Hepatic stellate cell (primary cell): ENCODE measurements at regions not wholly inside any gene's neighbourhood (a gene's known extent, or its start where the extent isn't known, plus 50 kb on each side); places are given as distances from the start of the nearest gene placed in this dataset.
"Not testable (repeated sequence)": the region's sequence is repeated elsewhere in the genome, so short reads cannot be mapped to it uniquely, and the experiment has no call there.

Source experiments
- DNase-seq: peaks from one replicate; pipeline ENCODE4 v3.0.0; 2011; ENCODE audit warnings: low spot score

DNA sequence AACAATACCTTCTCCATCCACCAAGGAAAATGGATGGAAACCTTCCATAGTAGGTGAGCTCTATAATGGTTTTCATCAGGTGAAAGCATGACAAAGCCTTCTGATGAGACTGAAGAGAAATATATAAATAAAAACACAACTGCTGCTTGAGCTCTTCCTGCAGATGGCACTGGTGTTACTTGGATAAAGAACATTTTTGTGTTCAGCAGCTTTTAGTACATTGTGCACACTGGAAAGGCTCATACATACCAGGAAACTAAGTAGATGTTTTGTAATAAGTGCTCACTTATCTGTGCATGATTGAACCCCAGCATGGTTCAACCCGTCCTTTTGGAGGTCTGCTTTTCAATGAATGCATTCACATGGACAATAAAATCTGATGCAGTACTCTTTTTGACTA lies 357.3 kb upstream of the MIS18BP1 start:
- peak; percentile 4 for DNase-seq

GRCh38 chr14:45587142-45587541 lies 334.1 kb upstream of the MIS18BP1 start:
- DNase-seq = no peak

- DNase-seq = no peak
These were observed 306.6 kb upstream of the MIS18BP1 start for GRCh38 chr14:45559626-45560025.

- DNase-seq = no peak
These were observed 305.2 kb upstream of the MIS18BP1 start for GRCh38 chr14:45558183-45558582.

DNA sequence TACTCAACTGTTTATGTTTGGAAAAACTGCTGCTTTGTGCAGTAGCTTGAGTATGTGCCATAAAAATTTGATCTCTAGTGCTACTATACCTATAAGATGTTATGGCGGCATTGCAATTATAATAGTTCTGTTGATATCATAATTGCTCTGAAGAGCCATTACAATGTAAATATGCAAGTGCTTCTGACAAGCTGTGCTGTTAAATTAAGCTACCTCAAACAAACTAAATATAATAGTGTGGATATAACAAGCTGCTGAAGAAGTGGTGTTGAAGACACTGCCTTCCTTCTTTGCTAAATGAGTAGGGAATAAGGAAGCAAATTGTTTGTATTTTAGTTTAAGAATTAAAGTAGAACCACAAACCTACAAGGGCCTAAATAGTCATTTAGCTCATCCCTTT lies 301.0 kb upstream of the MIS18BP1 start:
- no peak for DNase-seq

DNA sequence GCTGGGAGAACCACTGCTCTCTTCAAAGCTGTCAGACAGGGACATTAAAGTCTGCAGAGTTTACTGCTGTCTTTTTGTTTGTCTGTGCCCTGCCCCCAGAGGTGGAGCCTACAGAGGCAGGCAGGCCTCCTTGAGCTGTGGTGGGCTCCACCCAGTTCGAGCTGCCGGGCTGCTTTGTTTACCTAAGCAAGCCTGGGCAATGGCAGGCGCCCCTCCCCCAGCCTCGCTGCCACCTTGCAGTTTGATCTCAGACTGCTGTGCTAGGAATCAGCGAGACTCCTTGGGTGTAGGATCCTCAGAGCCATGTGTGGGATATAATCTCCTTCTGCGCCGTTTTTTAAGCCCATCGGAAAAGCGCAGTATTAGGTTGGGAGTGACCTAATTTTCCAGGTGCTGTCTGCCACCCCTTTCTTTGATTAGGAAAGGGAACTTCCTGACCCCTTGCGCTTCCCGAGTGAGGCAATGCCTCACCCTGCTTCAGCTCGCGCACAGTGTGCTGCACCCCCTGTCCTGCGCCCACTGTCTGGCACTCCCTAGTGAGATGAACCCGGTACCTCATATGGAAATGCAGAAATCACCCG lies 298.3 kb upstream of the MIS18BP1 start:
- not testable (repeated sequence) for DNase-seq

DNA sequence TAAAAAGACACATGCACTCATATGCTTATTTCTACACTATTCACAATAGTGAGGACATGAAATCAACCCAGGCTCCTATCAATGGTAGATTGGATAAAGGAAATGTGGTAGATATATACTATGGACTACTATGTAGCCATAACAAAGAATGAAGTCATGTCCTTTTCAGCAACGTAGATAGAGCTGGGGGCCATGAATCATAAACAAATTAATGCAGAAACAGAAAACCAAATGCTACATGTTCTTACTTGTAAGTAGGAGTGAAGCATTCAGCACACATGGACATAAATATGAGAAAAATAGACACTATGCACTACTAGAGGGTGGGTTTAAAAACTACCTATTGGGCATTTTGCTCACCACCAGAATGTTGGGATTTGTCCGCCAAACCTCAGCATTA lies 278.0 kb upstream of the MIS18BP1 start:
- no peak for DNase-seq

DNA sequence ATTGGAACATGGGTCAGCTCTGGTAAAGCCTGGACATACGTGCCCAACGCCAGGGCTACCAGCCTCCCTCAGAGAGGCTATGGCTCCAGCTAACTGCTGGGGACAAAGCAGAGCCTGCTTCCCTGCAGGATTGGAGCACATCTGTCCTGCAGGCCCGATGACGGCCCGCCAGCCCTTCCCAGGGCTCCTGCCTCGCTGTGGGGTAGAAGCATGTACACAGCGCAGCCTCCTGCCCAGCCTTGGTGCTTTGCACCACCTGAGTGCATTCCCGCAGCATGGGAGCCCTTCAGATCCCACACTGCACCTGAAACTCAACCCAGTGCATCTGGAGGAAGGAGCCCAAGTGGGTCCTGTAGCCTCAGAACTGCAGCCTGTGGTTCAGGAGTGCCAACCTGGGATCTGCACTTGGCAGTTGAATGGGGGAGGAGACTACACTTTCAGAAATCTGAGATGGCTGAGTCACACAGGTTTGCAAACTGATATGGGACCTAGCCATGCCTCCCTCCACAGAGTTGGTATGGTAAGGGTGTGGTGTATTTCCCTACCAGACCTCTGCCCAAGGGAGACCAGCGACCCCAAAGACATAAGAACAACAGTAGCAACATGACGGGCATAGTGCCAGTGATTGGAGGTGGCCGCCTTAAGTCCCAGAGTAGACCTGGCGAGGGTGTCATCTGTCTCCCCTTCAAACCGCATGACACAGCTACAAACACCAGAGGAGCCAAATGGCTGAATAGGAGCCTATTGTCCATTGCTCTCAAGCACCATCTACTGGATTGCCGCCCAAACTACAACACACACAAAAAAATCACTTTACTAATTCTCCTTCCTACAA lies 273.9 kb upstream of the MIS18BP1 start:
- DNase-seq = peak; percentile 8

GRCh38 chr14:45519766-45520165 lies 266.8 kb upstream of the MIS18BP1 start:
- DNase-seq = no peak

- DNase-seq = no peak
These were observed 239.9 kb upstream of the MIS18BP1 start for GRCh38 chr14:45492876-45493275.

DNA sequence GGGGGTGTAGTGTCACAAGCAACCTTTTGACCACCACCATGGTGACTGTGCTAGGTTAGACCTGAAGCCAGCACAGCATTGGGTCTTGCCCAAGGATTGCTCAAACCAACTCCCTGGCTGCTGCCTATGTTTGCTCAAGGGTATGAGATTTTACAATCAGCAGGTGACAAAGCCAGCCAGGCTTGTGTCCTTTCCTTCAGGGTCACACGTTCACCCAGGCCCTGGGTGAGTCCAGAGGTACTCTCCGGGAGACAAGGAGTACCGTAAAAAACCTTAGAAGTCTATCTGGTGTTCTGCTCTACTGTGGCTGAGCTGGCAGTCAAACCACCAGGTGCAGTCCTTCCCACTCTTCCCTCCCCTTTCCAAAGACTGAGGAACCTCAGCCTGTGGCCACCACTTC lies 238.9 kb upstream of the MIS18BP1 start:
- no peak for DNase-seq

- DNase-seq = no peak
These were observed 233.6 kb upstream of the MIS18BP1 start for GRCh38 chr14:45486599-45486998.

DNA sequence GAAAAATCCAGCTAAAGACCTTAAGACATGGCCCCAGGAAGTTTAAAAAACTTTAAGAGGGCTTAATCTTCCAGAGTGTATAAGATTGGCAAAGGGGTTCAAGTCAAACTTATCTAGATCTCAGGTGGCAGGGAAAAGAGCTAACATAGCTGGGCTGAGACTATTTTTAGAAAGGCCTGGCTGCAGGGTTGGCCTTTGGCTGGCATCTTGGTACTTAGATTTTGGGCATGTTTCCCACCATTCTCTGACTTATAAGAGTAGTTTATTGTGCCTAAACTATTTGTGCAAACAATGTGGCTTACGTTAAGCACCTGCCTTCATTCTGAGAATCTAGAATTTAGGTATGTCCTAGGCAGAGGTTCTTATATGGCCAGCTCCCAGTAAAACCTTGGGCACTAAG lies 214.0 kb upstream of the MIS18BP1 start:
- no peak for DNase-seq

- no peak for DNase-seq
These were observed 181.2 kb upstream of the MIS18BP1 start for GRCh38 chr14:45434221-45434620.

GRCh38 chr14:45426685-45427282 lies 173.8 kb upstream of the MIS18BP1 start:
- DNase-seq = peak; percentile 9

DNA sequence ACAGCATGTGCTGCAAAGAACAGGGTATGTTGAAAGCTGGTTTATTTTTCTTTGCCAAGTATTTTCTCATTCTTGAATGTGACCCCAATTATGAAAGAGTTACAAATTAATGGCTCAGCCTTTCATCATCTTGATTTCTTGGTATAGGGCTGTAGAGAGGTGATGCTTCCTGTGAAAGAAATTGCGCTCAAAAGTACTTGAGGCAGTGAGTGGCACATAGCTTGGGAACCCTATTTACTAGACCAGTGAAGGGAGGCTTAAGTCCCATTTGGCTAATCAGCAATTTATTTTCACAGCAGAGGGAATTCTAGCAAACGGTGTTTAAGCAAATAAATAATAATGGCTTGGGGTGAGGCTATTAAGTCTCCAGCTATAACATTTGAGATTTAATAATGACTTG lies 153.9 kb upstream of the MIS18BP1 start:
- DNase-seq = no peak

DNA sequence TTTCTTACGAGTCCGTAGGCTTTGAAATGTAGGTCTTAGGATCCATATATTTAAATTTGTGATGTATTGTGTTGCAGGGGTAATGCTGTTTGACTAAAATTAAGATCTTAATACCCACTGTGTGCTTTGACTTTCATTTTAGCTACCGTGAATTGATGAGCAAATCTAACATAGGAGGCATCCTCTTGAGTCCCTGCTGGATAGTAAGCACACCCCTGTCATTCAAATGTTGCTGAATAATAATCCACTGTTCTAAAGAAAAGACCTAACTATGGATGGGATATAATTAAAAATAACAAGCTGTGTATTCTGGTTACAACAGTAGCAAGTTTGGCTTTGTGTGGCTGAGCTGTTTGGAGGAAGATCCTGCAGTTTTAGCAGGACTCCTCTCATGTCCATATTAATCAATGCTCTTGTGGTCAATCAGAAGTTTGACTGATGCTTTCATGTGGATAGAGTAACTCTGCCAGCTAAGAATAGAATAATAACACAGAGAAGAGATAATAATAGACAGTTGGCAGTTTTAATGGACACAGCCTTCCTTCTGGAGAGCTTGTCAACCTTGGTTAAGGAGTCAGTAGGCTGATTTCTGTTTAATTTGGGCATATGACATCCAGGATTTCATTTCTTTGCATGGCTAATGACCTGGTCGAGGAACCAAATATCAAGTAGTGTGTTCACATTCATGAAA lies 148.1 kb upstream of the MIS18BP1 start:
- DNase-seq = no peak

DNA sequence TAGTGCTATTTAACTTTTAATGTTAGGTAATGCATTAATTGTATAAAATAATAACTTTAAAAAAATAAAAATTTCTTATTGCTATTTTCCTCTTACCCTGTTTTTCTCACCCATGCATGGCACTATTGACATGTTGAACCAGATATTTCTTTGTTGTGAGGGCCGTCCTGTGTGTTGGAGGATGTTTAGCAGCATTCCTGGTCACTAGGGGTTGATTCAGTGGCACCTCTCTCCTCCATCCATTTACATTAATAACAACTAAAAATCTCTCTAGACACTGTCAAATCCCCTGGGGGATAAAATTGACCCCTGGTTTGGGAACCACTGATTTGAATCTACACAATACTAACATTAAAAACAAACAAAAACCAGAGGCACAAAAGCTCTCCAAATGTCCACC lies 147.5 kb upstream of the MIS18BP1 start:
- DNase-seq = no peak

DNA sequence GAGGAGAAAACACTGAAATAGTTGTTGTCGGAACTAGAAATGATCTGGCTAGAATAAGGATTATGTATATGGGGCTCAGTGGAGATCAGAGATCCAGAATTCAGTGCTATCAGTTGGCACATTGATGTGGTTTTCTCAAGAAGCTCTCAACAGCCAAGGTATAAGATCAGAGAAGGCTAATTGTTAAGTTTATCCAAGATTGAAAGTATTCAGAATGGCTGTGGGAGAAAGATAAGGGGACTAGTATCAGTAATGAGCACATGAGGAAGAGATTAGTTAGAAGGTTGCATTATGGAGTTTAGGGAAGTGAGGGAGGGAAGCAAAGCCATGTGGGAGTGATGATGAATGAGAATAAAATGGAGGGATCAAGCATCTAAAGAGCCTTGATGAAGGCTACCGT lies 128.1 kb upstream of the MIS18BP1 start:
- no peak for DNase-seq

DNA sequence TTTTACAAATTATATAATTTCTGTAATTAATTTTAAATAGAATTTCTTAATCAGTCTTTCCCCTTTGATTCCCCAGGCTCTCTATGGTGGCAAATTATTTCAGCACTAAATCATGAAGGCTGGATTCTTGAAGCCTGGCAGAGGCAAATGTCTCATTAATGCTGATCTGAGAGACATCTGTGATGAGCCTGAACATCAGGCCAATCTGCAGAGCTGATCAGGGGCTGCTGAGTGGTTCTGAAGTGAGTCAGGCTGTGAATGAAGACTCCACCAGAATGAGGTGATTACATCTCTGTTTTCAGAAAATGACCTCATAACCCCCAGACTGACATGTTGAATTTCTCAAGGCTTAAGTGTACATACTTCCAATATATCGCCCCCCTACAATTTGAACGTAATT lies 124.2 kb upstream of the MIS18BP1 start:
- DNase-seq = no peak

DNA sequence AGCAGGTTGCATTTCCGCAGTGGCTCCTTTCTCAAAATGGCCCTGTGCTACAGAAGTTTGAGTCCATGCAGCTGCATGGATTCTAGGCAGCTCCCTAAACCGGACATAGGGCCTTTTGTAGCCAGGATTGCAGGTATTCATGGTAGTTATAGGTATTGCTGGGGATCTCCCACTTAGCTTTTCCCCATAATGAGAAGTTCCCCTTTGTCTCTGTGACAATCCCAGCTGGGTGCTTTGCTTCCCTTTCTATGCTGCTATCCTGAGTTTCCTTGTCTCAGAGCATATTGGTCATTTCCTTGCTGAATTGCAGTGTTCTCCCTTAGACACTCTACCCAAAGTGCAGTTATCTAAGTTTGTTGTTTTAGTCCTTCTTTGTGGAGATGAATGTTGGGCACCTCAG lies 120.9 kb upstream of the MIS18BP1 start:
- DNase-seq = no peak

DNA sequence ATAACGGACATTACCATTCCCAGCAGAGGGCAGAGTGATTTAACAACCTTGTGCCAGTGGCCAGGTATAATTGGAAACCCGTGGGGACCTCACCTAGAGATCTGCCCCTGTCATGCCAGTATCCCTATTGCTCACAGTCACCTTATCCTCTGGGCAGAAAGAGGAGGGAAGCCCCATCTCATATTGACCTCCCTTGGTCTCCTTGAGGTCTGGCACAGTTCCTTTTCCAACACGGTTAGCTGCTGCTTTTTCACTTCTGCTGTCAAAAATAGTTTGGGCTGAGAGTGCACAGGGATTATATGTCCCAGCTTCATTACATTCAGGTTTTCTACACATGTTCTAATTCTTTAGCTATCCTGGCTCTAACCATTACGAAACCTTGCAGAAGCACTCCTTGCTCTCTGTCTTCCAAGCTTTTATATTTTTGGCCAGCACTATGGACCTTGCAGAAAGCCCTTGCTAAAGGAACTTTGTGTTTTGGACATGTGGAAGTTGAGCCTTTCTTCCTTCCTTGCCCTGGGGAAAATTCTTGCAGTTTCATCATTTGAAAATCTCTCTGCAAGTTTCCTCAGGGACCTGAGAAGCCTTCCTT lies 111.7 kb upstream of the MIS18BP1 start:
- no peak for DNase-seq

DNA sequence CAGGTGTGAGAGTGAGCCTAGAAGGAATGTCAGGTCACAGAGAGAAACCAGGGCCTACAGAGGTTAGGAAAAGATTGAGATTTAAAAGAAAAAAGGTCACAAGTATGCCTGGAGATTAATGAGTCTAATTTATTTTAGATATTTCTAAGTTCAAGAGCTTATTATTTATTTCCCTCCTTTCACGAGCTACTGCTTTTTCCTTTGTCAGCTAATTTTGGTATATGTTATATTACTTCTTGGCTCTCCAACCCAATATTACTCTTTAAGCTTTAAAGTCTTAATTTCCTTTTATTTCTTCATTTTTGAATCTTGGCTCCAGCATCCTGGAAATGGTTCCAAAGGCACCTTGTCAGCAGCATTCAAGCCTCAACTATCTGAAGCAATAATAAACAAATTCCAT lies 109.5 kb upstream of the MIS18BP1 start:
- DNase-seq = no peak
